BJ (cell line): ENCODE measurements at regions not wholly inside any gene's neighbourhood (a gene's known extent, or its start where the extent isn't known, plus 50 kb on each side); places are given as distances from the start of the nearest gene placed in this dataset.

Experiments
- CTCF ChIA-PET: fragments of 350-600 bp; formaldehyde crosslinking; extraction: SDS; loops from one replicate; lab custom pipeline; 2021; ENCODE audit warnings: antibody characterized with exemption, inconsistent platforms; lab: Yijun Ruan, JAX
- POLR2A ChIA-PET: fragments of 300-600 bp; sonication (Branson Sonifier 250); formaldehyde crosslinking; extraction: SDS; loops from one replicate; lab custom pipeline; 2021; ENCODE audit warnings: antibody characterized with exemption; lab: Charles Lee
- DNase-seq: peaks from one replicate; pipeline ENCODE4 v3.0.0-alpha.2; 2011; ENCODE audit warnings: low read depth
- H3K27me3 ChIP-seq: 2 replicates; pipeline ENCODE4 v1.6.0; 2011; ENCODE audit warnings: low read length; ENCODE audit not compliant: control insufficient read depth, insufficient read depth
- H3K36me3 ChIP-seq: 2 replicates; pipeline ENCODE4 v1.5.1; 2011; ENCODE audit warnings: low read length; ENCODE audit not compliant: control insufficient read depth, insufficient read depth
- H3K4me3 ChIP-seq: 2 replicates; pipeline ENCODE4 v1.5.1; 2011; ENCODE audit warnings: low read depth, mild to moderate bottlenecking, control low read depth, low read length
- TF ChIP-seq, protein P1 (sequence below): IDR thresholded peaks from 2 replicates; pipeline ENCODE4 v1.5.1; 2011; ENCODE audit warnings: low read depth, mild to moderate bottlenecking, control low read depth, inconsistent platforms, low read length, moderate library complexity; ENCODE audit not compliant: insufficient read depth

DNA sequence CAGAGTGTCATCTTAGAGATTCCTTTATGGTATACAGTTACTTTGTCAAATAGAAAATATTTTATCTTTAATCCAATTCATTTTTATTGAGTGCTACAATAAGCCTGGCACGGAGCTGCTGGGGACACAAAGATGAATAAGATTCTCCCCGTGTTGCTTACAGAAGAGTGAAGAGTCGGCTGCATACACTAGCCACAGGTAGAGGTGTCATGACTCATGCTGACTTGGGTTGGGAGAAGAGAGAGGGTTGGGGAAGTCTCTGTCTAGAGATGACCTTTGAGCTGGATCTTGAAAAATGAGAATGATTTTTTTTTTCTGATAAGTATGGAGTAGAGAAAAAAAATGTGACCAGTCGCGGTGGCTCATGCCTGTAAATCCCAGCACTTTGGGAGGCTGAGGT lies 289.9 kb upstream of the CELF2 start:
- ChIA-PET POLR2A (interaction anchor here (0.5 kb wide), 1 partner anchor 8 kb away, joined by 3 read pairs; no protein-coding TSS in a partner anchor), CTCF (no interaction called here)
- TF ChIP-seq, protein P1, sequence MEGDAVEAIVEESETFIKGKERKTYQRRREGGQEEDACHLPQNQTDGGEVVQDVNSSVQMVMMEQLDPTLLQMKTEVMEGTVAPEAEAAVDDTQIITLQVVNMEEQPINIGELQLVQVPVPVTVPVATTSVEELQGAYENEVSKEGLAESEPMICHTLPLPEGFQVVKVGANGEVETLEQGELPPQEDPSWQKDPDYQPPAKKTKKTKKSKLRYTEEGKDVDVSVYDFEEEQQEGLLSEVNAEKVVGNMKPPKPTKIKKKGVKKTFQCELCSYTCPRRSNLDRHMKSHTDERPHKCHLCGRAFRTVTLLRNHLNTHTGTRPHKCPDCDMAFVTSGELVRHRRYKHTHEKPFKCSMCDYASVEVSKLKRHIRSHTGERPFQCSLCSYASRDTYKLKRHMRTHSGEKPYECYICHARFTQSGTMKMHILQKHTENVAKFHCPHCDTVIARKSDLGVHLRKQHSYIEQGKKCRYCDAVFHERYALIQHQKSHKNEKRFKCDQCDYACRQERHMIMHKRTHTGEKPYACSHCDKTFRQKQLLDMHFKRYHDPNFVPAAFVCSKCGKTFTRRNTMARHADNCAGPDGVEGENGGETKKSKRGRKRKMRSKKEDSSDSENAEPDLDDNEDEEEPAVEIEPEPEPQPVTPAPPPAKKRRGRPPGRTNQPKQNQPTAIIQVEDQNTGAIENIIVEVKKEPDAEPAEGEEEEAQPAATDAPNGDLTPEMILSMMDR = no peak
- H3K4me3 ChIP-seq = no peak overlapping the region
- H3K36me3 ChIP-seq = no peaks in the 10 kb centered on the region
- H3K27me3 ChIP-seq = no peaks in the 10 kb centered on the region
- DNase-seq = no peak

GRCh38 chr10:10730471-10731043 lies 287.1 kb upstream of the CELF2 start:
- TF ChIP-seq, protein P1 = no peak
- no peaks in the 10 kb centered on the region for H3K27me3 ChIP-seq
- CTCF ChIA-PET = interaction anchor here (0.9 kb wide), 1 partner anchor 12 kb away, joined by 3 read pairs; no protein-coding TSS in a partner anchor
- no peak for DNase-seq
- no peak overlapping the region for H3K4me3 ChIP-seq
- POLR2A ChIA-PET = no interaction called here
- H3K36me3 ChIP-seq = no peaks in the 10 kb centered on the region

- ChIA-PET POLR2A (no interaction called here), CTCF (no interaction called here)
- Histone ChIP-seq H3K36me3 (no peaks in the 10 kb centered on the region), H3K27me3 (no peaks in the 10 kb centered on the region), H3K4me3 (no peak overlapping the region)
- TF ChIP-seq, protein P1 = no peak
- DNase-seq = no peak
These were observed 286.3 kb upstream of the CELF2 start for GRCh38 chr10:10731366-10731765.

- Histone ChIP-seq H3K4me3 (no peak overlapping the region), H3K27me3 (no peaks in the 10 kb centered on the region), H3K36me3 (no peaks in the 10 kb centered on the region)
- TF ChIP-seq, protein P1 = no peak
- ChIA-PET CTCF (no interaction called here), POLR2A (no interaction called here)
- no peak for DNase-seq
These were observed 283.2 kb upstream of the CELF2 start for GRCh38 chr10:10734356-10735064.

- CTCF ChIA-PET = no interaction called here
- no peak for DNase-seq
- POLR2A ChIA-PET = no interaction called here
- Histone ChIP-seq H3K36me3 (no peaks in the 10 kb centered on the region), H3K4me3 (no peak overlapping the region), H3K27me3 (no peaks in the 10 kb centered on the region)
- TF ChIP-seq, protein P1 = no peak
These were observed 272.4 kb upstream of the CELF2 start for GRCh38 chr10:10745291-10745690.
